ENCODE measurements at regions not wholly inside any gene's neighbourhood (a gene's known extent, or its start where the extent isn't known, plus 50 kb on each side); places are given as distances from the start of the nearest gene placed in this dataset.

DNA sequence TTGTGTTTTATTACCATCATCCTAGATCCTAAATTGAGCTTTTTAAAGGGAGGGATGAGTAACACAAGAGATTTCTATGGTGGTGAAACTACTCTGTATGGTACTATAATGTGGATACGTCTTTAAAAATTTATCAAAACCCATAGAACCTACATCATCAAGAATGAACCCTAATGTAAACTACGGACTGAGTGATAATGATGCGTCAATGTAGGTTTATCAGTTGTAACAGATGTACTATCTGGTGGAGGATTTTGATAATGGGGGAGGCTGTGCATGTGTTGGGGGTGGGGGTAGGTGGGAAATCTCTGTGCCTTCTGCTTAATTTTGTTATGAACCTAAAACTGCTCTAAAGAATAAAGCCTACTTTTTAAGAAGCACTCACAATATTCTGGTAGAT is 724.1 kb upstream of the SOX9 start:
- TF ChIP-seq EZH2 (IDR thresholded peaks at IDR 0.05; ENCODE audit: low read length): no peak
- TF ChIP-seq, protein P1, sequence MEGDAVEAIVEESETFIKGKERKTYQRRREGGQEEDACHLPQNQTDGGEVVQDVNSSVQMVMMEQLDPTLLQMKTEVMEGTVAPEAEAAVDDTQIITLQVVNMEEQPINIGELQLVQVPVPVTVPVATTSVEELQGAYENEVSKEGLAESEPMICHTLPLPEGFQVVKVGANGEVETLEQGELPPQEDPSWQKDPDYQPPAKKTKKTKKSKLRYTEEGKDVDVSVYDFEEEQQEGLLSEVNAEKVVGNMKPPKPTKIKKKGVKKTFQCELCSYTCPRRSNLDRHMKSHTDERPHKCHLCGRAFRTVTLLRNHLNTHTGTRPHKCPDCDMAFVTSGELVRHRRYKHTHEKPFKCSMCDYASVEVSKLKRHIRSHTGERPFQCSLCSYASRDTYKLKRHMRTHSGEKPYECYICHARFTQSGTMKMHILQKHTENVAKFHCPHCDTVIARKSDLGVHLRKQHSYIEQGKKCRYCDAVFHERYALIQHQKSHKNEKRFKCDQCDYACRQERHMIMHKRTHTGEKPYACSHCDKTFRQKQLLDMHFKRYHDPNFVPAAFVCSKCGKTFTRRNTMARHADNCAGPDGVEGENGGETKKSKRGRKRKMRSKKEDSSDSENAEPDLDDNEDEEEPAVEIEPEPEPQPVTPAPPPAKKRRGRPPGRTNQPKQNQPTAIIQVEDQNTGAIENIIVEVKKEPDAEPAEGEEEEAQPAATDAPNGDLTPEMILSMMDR (optimal IDR thresholded peaks at IDR 0.05 in 1 of 3, IDR thresholded peaks at IDR 0.05 in 1 of 3, conservative IDR thresholded peaks at IDR 0.05 in 1 of 3; ENCODE audit: extremely low read depth in 1 of 3, insufficient read depth in 2 of 3, low read length in 3 of 3): no peak

Data from keratinocyte (primary cell).